ENCODE measurements at regions not wholly inside any gene's neighbourhood (a gene's known extent, or its start where the extent isn't known, plus 50 kb on each side); places are given as distances from the start of the nearest gene placed in this dataset.

- no peak for DNase-seq (ENCODE audit: low read depth)
- TF ChIP-seq CTCF (conservative IDR thresholded peaks at IDR 0.05; ENCODE audit: low read length): no peak
- no peak overlapping the region for H3K4me3 ChIP-seq (ENCODE audit: low read length)
These were observed 483.2 kb upstream of the TBL1XR1 start for GRCh38 chr3:177680472-177680821.

DNA sequence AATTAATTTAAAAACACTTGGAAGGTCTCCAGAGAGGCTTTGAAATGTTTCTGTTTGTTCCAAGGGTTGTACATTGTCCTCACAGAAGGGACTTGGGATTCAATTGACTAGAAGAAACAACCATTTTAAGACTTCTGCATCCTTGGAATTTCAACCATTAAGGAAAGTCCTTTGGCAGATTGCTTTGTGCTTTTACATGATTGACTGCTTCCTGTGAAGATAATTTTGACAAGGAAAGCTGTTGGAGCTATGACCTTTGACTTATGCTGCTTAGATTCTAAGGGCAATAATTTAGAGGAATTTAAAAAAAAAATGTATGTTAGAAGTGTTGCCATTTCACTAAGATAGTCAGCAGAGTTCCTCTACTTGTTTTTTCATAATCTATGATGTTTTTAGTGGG, 483.9 kb upstream of the TBL1XR1 start:
- no peak for TF ChIP-seq CTCF (conservative IDR thresholded peaks at IDR 0.05; ENCODE audit: low read length)
- no peak for DNase-seq (ENCODE audit: low read depth)
- H3K4me3 ChIP-seq (ENCODE audit: low read length): no peak overlapping the region

DNA sequence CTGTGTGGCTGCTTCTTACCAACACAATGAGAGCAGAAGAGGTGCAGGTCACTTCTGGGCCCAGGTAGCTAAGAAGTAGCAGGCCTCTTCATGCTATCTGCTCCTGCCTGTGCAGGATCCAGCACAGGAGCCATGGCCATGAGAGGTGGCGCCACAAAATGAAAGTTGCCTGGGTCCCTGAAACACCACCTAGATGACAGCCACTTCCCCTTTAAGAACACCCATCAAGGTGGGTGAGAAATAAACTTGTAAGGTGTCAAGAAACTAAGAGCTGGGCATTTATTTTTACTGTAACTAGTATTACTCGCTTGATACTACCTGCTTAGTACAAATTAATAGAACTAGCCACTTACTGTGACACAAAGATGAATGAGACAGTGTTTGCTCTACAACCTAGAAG, 484.6 kb upstream of the TBL1XR1 start:
- no peak for TF ChIP-seq CTCF (conservative IDR thresholded peaks at IDR 0.05; ENCODE audit: low read length)
- no peak overlapping the region for H3K4me3 ChIP-seq (ENCODE audit: low read length)
- DNase-seq (ENCODE audit: low read depth): no peak

GRCh38 chr3:177683586-177683985, 486.3 kb upstream of the TBL1XR1 start:
- no peak for TF ChIP-seq CTCF (conservative IDR thresholded peaks at IDR 0.05; ENCODE audit: low read length)
- DNase-seq (ENCODE audit: low read depth): no peak
- H3K4me3 ChIP-seq (ENCODE audit: low read length): no peak overlapping the region

GRCh38 chr3:177686671-177687070, 489.4 kb upstream of the TBL1XR1 start:
- DNase-seq (ENCODE audit: low read depth): no peak
- no peak overlapping the region for H3K4me3 ChIP-seq (ENCODE audit: low read length)
- no peak for TF ChIP-seq CTCF (conservative IDR thresholded peaks at IDR 0.05; ENCODE audit: low read length)

DNA sequence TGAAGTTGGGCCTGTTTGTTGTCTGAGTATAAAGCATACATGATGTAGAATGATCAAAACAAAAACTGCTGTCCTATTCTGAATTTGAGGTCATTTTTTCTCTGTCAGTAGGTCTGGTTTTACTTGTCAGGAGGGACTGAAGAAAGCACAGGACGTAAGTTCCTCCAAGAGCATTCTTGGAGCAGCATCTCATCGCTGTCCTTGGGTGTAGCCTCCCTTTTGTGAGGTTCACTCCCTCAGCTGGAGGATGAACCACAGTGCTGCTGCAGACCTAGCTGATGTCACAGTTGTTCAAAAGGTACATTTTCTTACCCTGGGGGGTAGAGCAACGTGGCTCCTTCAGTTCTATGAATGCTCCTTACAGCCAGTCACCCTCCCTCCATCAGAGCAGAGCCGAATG, 490.0 kb upstream of the TBL1XR1 start:
- DNase-seq (ENCODE audit: low read depth): peak; percentile 13
- no peak for TF ChIP-seq CTCF (conservative IDR thresholded peaks at IDR 0.05; ENCODE audit: low read length)
- H3K4me3 ChIP-seq (ENCODE audit: low read length): no peak overlapping the region

GRCh38 chr3:177688152-177688551, 490.9 kb upstream of the TBL1XR1 start:
- DNase-seq (ENCODE audit: low read depth): no peak
- no peak for TF ChIP-seq CTCF (conservative IDR thresholded peaks at IDR 0.05; ENCODE audit: low read length)
- H3K4me3 ChIP-seq (ENCODE audit: low read length): no peak overlapping the region

Measured in AG10803 (cell line).